Hepatocyte (in vitro differentiated cells): ENCODE measurements at regions not wholly inside any gene's neighbourhood (a gene's known extent, or its start where the extent isn't known, plus 50 kb on each side); places are given as distances from the start of the nearest gene placed in this dataset.

Source experiments
- CTCF ChIP-seq: fragments of 200-600 bp; sonication (generic); IDR thresholded peaks from 2 replicates; pipeline ENCODE4 v1.5.1; 2016; ENCODE audit warnings: antibody characterized with exemption, mild to moderate bottlenecking; ENCODE audit not compliant: poor library complexity
- EZH2 ChIP-seq: fragments of 200-600 bp; sonication (generic); IDR thresholded peaks from 2 replicates; pipeline ENCODE4 v1.6.1; 2016; ENCODE audit warnings: antibody characterized with exemption, mild to moderate bottlenecking, borderline replicate concordance
- EZH2phosphoT487 ChIP-seq: fragments of 200-600 bp; sonication (generic); IDR thresholded peaks from one replicate; pipeline ENCODE4 v1.6.1; 2018; ENCODE audit warnings: antibody characterized with exemption, mild to moderate bottlenecking, low read depth, moderate library complexity; ENCODE audit not compliant: unreplicated experiment, severe bottlenecking

GRCh38 chr3:1726741-1727140, 371.9 kb upstream of the CNTN4 start:
- TF ChIP-seq CTCF (no peak), EZH2phosphoT487 (no peak), EZH2 (no peak)
